Lung (tissue), 11 donors: ENCODE measurements at regions not wholly inside any gene's neighbourhood (a gene's known extent, or its start where the extent isn't known, plus 50 kb on each side); places are given as distances from the start of the nearest gene placed in this dataset.
A peak's percentile ranks its signal among the peaks of the same experiment; 100 is the strongest.

Experiments
- ATAC-seq: fragments of 200-7000 bp; cut with Tn5 transposase; one replicate; pipeline ENCODE4 v1.9.1; 2020; ENCODE audit warnings: moderate number of reproducible peaks; ENCODE audit not compliant: insufficient read depth, low FRiP score
- DNase-seq, 3 donors: peaks; one replicate each; pipeline ENCODE4 v3.0.0-alpha.2; 2013 to 2017
- H3K27ac ChIP-seq, 2 donors: one replicate each; pipeline ENCODE4 v1.5.1; 2013; ENCODE audit warnings: mild to moderate bottlenecking in 2 of 2, moderate library complexity in 2 of 2, control low read depth in 1 of 2, inconsistent platforms in 1 of 2, low read depth in 1 of 2, low read length in 1 of 2
- H3K27me3 ChIP-seq, 3 donors: one replicate each; pipeline ENCODE4 v1.5.1; 2013; ENCODE audit warnings: low read length in 2 of 3; ENCODE audit not compliant: control insufficient read depth in 3 of 3, insufficient read depth in 3 of 3
- H3K36me3 ChIP-seq, 4 donors: one replicate each; pipeline ENCODE4 v1.5.1; 2013; ENCODE audit warnings: low read length in 4 of 4, mild to moderate bottlenecking in 1 of 4, moderate library complexity in 1 of 4; ENCODE audit not compliant: control insufficient read depth in 4 of 4, insufficient read depth in 4 of 4
- H3K4me1 ChIP-seq, 5 donors: one replicate each; pipeline ENCODE4 v1.5.1; 2013; ENCODE audit warnings: low read length in 5 of 5, mild to moderate bottlenecking in 2 of 5, moderate library complexity in 1 of 5; ENCODE audit not compliant: control insufficient read depth in 5 of 5, insufficient read depth in 5 of 5
- H3K4me3 ChIP-seq: one replicate; pipeline ENCODE4 v1.5.1; 2013; ENCODE audit warnings: mild to moderate bottlenecking, control low read depth, moderate library complexity
- H3K9ac ChIP-seq, 2 donors: one replicate each; pipeline ENCODE4 v1.5.1; 2013; ENCODE audit warnings: low read length in 2 of 2, control low read depth in 1 of 2; ENCODE audit not compliant: insufficient read depth in 1 of 2
- H3K9me3 ChIP-seq, 4 donors: one replicate each; pipeline ENCODE4 v1.5.1; 2013; ENCODE audit warnings: low read length in 3 of 4, mild to moderate bottlenecking in 1 of 4, moderate library complexity in 1 of 4; ENCODE audit not compliant: control insufficient read depth in 4 of 4, insufficient read depth in 3 of 4
- CTCF ChIP-seq: IDR thresholded peaks from 2 replicates; pipeline ENCODE4 v1.5.1; 2012; ENCODE audit warnings: mild to moderate bottlenecking; ENCODE audit errors: control extremely low read depth, extremely low read depth
- WGBS, 2 donors: extraction: QIAGEN DNeasy Blood & Tissue Kit; methylation state at CpG; one replicate each; pipeline ENCODE4 v1.1.7; 2013; 5-methylcytosine and 5-hydroxymethylcytosine counted together
- donor health status: control.
- donor health status: control.
- donor health status: Bipolar disorder and iron deficiency.
- donor health status: healthy.
- donor health status: DM: yes; HTN: yes; CAD: no.

- TF ChIP-seq CTCF: no peak
- H3K9ac ChIP-seq: no peak overlapping the region
- H3K27ac ChIP-seq: no peak overlapping the region
- no peak overlapping the region for H3K4me3 ChIP-seq
- WGBS, 2 donors: 90 to 93% methylated on average over 4 of the region's 4 CpGs
- H3K27me3 ChIP-seq: no peaks in the 10 kb centered on the region
- H3K36me3 ChIP-seq: no peaks in the 10 kb centered on the region
- DNase-seq: no peak
- no peak for ATAC-seq
- H3K4me1 ChIP-seq: no peaks in the 10 kb centered on the region
- peaks cover 0 to 2% (median 0%) of the 10 kb centered on the region in 4 donors for H3K9me3 ChIP-seq
Measured at GRCh38 chr10:10333622-10334021, 684.0 kb upstream of the CELF2 start.

DNA sequence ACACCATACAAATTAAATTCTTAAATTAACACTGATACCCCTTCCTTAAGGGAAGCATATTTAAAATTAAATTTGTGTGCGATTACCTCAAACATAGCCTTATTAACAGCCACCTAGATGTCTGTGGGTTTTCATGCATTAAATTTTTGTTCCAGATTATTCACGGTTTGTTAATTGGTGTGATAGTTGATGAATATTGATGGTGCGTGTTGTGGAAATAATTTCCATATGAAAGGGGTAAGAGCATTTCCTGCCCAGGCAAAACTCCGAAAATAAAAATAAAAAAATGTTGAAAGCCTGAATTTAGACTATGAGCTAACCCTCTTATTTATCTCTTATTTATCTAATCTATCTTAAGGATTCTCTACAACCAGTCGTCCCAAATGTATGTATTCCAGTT lies 679.3 kb upstream of the CELF2 start:
- ATAC-seq: no peak
- Histone ChIP-seq H3K4me3 (no peak overlapping the region), H3K27ac (no peak overlapping the region), H3K4me1 (no peaks in the 10 kb centered on the region), H3K27me3 (no peaks in the 10 kb centered on the region), H3K9ac (no peak overlapping the region), H3K9me3 (no peaks in the 10 kb centered on the region), H3K36me3 (no peaks in the 10 kb centered on the region)
- WGBS, 2 donors: 83 to 87% methylated on average over 5 of the region's 5 CpGs
- DNase-seq: no peak
- TF ChIP-seq CTCF: no peak

GRCh38 chr10:10346390-10347150 lies 671.1 kb upstream of the CELF2 start:
- no peaks in the 10 kb centered on the region for H3K27me3 ChIP-seq
- no peak overlapping the region for H3K27ac ChIP-seq
- no peaks in the 10 kb centered on the region for H3K36me3 ChIP-seq
- ATAC-seq (no peak), DNase-seq (peak in 2 of 3 donors; percentile 47 to 48)
- peaks cover 0 to 10% (median 0%) of the 10 kb centered on the region in 5 donors for H3K4me1 ChIP-seq
- no peak overlapping the region for H3K4me3 ChIP-seq
- WGBS, 2 donors: 68 to 77% methylated on average over 8 of the region's 8 CpGs
- TF ChIP-seq CTCF: no peak
- H3K9me3 ChIP-seq: no peaks in the 10 kb centered on the region
- no peak overlapping the region for H3K9ac ChIP-seq

DNA sequence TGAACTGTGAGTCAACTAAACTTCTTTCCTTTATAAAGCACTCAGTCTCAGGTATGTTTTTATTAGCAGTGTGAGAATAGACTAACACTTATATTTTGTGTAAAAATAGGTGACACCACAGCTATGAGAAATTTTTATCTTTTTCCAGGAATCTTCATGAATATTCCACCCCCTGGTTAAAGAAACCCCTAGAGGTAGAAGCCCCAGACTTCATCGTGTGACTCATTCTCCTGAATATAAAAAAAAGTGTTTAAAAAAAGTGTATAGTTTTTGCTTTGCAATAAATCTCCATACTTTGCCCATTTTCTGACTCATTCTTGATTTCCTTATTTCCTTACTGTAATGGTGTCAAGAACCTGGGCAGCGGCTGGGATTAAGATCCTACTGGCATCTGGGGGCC lies 667.6 kb upstream of the CELF2 start:
- H3K27me3 ChIP-seq: no peaks in the 10 kb centered on the region
- no peak overlapping the region for H3K4me3 ChIP-seq
- DNase-seq (no peak), ATAC-seq (no peak)
- H3K9me3 ChIP-seq: no peaks in the 10 kb centered on the region
- H3K9ac ChIP-seq: no peak overlapping the region
- 91 to 96% methylated on average over 2 of the region's 2 CpGs for WGBS, 2 donors
- no peaks in the 10 kb centered on the region for H3K36me3 ChIP-seq
- no peak overlapping the region for H3K27ac ChIP-seq
- no peak for TF ChIP-seq CTCF
- peaks cover 0 to 10% (median 0%) of the 10 kb centered on the region in 5 donors for H3K4me1 ChIP-seq
